Breast epithelium (tissue), 3 donors: ENCODE measurements at regions not wholly inside any gene's neighbourhood (a gene's known extent, or its start where the extent isn't known, plus 50 kb on each side); places are given as distances from the start of the nearest gene placed in this dataset.

Source experiments
- CTCF ChIP-seq, 3 donors: fragments of 450-650 bp; IDR thresholded peaks; one replicate each; pipeline ENCODE4 v1.5.1; 2016 to 2017; ENCODE audit warnings: antibody characterized with exemption in 3 of 3, mild to moderate bottlenecking in 3 of 3, moderate library complexity in 3 of 3
- POLR2AphosphoS5 ChIP-seq, 3 donors: sonication (generic); formaldehyde crosslinking; IDR thresholded peaks; one replicate each; pipeline ENCODE4 v1.6.1; 2017; ENCODE audit warnings: antibody characterized with exemption in 3 of 3

GRCh38 chr11:123255909-123256308 lies 60.9 kb upstream of the CLMP start:
- TF ChIP-seq CTCF (IDR thresholded peaks at IDR 0.05) (no peak), POLR2AphosphoS5 (IDR thresholded peaks at IDR 0.05) (no peak)
